ENCODE measurements at regions not wholly inside any gene's neighbourhood (a gene's known extent, or its start where the extent isn't known, plus 50 kb on each side); places are given as distances from the start of the nearest gene placed in this dataset.

DNA sequence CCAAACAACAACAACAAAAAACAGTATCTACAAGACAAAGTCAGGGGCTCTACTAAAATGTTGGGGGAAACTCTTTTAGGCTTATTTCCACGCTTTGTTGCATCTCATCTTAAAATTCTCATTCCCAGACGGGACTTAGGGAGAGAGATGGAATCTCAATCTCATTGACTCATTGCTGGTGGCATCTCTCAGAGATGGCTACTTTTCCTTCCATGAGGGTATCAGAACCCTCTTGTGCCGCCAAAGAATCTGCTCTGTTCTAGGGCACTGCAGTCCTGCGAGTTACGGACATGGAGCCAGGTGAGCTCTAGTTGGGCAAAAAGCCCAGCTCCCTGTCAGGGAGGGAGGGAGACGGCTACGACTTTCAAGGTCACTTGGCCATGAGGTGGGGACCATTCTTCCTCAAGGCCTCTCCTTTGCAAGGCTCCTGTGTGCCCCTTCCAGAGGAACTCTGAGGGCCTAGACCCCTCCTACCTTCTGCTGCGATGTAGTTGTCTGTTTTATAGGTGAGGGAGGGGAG, 68.0 kb downstream of the MYCN start:
- DNase-seq: no peak

DNA sequence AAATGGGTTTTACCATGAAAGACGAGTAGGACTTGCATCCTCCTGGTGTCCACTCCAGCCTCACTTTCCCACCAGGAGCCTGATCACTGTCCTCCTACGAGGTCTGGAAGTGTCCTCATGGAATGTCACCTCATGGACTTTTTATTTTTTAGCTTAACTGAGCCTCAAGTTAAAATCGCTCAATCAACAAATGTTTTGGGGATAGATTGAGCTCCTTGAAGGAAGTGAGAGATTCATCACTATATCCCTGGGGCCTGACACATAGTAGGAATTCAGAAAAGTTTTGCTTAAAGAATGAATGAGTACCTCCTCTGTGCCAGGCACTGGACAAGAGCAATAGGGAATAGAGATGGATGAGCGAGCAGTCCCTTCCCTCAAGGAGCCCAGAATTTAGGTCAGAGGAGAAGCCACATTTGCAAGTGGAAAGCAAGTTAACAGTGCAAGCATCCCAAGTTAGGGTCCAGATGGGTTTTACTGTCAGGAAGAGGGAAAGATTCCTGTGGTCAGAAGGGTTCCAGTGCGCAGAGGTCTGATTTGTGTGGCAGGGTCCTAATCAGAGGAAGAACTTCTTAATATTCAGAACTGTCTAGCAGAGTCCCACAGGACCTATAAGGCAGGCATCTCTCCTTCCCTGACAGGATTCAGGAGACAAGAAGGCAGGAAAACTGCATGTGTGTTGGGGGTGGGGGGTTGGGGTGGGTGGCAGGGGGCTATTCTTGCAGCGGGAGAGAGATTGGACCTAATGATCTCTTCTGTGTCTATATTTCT, 67.0 kb downstream of the MYCN start:
- DNase-seq: no peak

DNA sequence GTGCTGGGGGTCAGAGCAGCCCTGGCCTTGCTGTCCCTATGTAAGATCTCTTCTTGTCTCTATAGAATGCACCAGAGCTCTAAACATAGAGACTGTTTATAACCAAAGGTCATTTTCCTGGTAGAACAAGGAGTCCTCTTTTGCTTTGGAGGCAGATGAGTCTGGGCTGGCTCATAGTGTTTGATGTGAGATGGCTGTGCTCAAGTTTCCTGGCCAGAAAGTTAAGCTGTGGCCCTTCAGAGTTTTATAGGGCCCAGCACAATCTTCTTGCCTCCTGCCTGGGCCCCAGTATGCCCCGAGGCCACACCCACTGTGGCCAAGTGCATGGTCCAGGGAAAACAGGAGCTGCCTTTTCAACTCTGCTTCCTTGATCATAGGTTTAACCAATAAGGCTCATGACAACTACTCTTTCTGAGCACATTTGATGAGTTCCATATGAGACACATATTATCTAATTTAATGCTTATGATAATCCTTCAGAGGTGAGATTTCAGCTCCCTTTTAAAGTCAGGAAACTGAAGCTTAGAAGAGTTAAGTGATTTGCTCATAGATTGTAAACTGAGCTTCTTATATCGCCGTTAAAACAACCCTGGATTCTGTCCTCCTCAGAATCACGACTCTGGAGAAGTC, 66.3 kb downstream of the MYCN start:
- DNase-seq: no peak

DNA sequence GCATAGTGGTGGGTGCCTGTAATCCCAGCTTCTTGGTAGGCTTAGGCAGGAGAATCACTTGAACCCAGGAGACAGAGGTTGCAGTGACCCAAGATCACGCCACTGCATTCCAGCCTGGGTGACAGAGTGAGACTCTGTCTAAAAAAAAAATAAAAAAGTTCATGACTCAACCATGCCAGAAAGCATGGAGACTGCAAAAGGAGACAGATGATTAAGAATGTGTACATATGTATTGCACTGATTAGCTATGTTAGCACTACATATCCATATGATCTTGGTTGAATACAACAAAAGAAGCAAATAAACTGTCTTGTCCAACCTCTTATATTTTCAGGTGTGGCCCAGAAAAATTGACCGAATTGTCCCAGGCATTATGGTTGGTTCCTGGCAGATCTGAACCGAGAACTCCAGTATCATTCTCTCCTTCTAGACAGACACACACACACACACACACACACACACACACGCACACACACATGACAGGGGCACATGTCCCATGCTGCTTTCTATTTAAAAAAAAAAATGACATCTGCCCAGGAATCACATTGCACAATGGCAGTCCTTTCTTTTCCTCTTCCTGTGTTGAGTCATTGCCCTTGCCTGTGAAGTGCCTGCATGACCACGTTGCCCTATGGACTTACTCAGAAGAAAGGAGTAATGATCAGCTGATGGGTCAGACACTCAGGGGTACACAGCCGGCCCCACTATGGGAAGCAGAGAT, 65.6 kb downstream of the MYCN start:
- no peak for DNase-seq

DNA sequence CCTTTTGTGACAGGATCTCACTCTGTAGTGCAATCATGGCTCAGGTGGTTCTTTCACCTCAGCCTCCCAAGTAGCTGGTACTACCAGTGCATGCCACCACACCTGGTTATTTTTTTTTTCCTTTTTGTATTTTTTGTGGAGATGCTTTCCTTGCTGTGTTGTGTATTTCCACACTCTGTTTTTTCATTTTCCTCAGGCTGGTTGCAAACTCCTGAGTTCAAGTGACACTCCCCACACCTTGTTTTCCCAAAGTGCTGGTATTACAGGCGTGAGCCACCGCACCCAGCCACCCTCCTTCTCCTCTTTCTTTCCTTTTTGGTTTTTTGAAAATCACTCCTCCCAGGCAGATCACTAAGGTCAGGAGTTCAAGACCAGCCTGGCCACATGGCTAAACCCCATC, 65.0 kb downstream of the MYCN start:
- no peak for DNase-seq

DNA sequence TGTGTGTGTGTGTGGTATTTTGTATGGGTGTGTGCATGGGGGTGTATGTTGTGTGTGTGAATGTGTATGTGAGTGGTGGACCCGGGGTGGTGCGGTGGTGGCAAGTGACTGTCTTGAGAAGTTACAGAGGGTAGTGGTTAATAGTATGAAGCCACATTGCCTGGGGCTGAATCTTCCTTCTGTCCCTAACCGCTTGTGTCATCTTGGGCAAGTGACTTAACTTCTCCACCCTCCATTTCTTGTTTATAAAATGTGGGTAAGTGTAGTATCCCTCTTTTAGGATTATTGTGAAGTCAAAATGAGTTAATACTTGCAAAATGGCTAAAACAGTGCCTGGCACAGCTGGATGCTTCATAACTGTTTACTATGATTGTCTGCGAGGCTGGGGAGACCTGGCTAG, 63.5 kb downstream of the MYCN start:
- no peak for DNase-seq

DNA sequence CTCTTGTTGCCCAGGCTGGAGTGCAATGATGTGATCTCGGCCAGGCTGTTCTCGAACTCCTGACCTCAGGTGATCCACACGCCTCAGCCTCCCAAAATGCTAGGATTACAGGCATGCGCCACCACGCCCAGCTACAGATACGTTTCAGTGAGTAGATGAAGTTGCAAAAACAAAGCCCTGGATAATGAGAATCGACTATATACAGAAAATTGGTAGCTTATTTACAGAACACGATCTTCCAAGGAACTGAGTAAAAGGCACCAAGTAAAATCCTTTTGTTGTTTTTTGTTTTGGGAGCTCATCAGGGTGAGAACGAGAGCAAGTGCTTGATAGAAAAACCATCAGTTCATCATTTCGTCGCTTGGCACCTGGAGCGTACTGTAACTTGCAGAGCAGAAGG, 62.8 kb downstream of the MYCN start:
- no peak for DNase-seq

DNA sequence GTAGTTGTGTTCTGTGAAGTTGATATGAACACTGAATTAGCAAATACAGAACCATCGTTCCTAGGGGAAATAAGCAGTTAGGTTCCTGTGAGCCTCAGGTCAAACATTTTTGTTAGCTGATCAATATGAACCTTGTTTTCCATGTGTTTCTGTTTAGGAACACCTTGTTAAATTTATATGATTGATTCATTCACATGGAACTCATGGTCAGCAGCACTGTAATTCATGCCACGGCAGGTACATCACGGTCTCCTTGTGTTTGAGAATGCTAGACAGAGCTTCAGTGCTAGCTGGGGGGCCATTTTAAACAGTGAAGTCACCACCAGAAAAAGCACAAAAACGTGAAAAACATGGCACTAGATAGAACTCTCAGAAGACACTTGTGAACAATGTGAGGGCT, 62.2 kb downstream of the MYCN start:
- DNase-seq: no peak

DNA sequence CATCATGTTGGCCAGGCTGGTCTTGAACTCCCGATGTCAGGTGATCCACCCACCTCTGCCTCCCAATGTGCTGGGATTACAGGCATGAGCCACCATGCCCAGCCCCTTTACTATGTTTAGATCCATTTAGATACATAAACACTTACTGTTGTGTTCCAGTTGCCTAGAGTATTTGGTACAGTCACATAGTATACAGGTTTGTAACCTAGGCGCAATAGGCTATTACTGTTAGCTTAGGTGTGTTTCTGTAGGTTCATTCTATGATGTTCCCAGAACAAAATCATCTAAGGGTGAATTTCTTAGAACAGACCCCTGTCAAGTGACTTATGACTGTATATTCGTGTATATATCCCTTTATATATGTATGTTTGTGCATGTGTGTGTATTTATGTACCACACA, 61.8 kb downstream of the MYCN start:
- no peak for DNase-seq

DNA sequence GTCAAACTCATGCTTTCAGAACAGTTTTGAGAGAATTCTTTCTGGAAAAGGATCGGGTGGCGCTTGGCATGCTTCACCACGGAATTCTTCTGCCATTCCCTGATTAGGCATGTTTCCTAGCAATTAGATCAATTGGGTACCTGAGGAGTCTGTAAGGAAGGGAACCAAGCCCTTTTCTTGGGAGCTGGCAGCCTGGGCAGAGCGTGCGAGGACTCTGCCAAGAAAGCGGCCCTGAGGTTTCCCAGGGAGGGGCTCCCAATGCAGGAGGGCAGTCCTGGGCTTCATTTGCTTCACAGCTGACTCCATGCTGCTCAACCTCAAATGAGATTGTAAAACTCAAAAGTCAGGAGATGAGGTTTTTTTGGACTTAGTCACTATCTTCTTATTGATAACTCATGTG, 60.3 kb downstream of the MYCN start:
- DNase-seq: no peak

DNA sequence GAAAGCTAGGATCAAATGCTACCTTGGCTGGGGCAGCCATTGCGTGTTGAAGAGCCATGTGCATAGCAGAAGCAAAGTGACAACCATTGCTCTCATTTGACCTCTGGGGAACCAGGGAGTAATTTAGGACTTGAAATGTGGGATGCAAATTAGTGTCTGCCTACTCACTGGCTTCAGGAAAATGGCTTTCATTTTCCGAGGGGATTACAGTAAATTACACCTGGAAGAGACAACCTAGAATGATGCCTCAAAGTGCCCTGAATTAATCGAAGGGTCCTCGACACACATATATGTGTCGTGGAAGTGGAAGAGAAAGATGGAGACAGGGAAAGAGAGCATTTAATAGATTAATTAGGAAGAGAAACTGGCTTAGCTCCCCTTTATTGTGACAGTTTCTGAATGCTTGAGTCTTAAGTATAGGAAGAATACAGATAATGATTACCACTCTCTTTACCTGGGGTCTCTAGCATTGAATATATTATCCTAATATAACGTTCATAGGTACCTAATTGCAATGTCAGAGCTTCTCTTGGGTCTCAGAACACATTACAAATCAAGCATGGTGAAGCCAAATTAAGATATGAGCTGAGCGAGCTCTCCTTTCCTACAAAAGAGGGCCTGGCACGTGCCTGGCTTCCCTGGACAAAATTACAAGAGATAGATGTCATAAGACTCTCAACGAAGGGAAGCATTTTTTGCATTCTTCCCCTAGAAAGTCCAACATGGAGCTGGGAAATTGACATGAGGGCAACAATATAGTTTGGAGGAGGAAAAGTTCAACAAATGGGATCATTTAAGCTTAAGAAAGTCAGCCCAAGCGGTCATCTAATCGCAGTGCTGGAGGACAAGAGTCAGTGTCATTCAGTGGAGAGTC, 59.5 kb downstream of the MYCN start:
- DNase-seq: no peak

DNA sequence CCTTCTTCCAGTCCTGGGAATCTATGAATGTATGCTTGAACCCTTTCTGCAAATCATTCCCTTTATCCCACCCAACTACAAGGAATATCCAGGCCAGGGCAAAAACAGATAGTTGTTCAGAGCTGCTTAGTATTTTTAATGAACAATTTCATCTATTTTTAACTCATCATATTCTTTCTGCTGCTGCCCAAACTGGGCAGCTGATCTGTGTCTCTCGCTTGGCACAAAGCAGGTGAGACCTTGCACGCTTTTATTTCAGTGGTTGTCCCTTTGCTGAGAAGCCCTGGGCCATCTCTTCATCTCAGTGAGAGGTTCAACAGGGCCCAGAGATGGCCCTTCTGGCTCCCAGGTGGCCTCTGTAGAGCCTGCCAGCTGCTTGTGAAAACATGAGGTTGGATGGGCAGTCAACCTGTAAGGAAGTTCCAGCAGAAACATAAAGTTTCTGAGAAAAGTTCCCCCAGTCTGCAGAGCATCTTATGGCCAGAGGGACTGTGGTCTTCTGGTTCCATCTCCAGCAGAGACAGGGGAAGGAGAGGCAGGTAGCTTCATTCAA, 57.5 kb downstream of the MYCN start:
- DNase-seq: no peak

DNA sequence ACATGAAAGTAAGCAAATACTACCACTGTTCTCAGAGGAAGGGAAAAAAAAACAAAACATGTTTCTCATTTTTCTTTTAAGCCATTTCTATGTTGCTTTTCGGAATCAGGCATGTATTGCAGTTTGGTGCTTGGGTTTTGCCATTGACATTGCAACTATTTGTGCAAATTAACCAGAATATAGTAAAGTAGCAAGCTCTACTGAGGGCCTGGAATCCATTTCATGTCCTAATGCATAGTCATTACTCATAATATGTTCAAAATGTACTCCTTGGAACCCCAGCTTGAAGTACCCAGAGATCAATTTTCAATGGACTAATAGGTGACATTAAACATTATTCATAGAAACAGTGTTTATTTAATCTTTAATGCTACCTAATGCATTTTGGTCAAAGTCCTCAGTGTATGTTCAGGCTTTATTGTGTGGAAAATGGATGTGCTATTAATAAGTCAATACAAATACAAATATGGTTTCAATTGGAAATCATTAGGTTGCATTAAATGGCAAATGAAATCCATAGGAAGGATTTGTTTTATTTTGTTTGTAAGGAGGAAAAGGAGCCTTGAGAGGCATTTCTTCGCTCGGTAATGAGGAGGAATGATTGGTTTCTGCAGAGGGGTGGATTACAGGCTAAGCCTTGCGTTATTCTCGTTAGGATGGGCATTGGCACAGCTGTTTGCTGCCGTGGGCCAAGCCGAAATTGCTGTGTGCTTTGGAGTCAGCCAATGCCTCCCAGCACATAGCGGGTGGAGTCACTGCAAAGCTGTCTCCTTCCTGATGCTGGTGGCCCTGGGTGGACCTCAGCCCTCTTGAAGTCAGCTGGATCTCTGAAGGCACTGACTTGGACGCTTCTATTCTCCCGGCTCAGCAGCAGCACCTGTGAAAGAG, 56.4 kb downstream of the MYCN start:
- DNase-seq: no peak

Measured in CD4-positive, alpha-beta T cell treated with Interleukin-10 for 1 hour (primary cell).